PC-9 (cell line): ENCODE measurements at regions not wholly inside any gene's neighbourhood (a gene's known extent, or its start where the extent isn't known, plus 50 kb on each side); places are given as distances from the start of the nearest gene placed in this dataset.
"Not testable (repeated sequence)": the region's sequence is repeated elsewhere in the genome, so short reads cannot be mapped to it uniquely, and the experiment has no call there.

ENCODE experiments used
- BruUV-seq: library from RNA; stranded (reverse); fragments of 400-500 nt; replicated peaks from 2 replicates; lab custom pipeline; 2021; lab: Mats Ljungman, UMichigan
- CTCF ChIA-PET: fragments of 300-600 bp; sonication (Branson Sonifier 250); formaldehyde crosslinking; loops from one replicate; lab custom pipeline; 2022; ENCODE audit warnings: antibody characterized with exemption; lab: Charles Lee
- POLR2A ChIA-PET: fragments of 300-600 bp; sonication (Branson Sonifier 250); formaldehyde crosslinking; loops from one replicate; lab custom pipeline; 2022; ENCODE audit warnings: antibody characterized with exemption; ENCODE audit not compliant: unreplicated experiment; lab: Charles Lee
- DNase-seq, 2 experiments: peaks; one replicate each; pipeline versions ENCODE4 v3.0.0 to v3.0.0-alpha.2; 2015 to 2022; ENCODE audit warnings: mixed read lengths in 1 of 2
- H2AFZ ChIP-seq: fragments of 200-600 bp; sonication (generic); 2 replicates; pipeline ENCODE4 v1.8.1; 2017; ENCODE audit warnings: antibody characterized with exemption
- H3F3A ChIP-seq: fragments of 200-600 bp; sonication (generic); 2 replicates; pipeline ENCODE4 v1.8.1; 2017; ENCODE audit warnings: antibody characterized with exemption, mild to moderate bottlenecking, low read depth; ENCODE audit not compliant: insufficient read depth
- H3K27ac ChIP-seq: fragments of 200-600 bp; sonication (generic); 2 replicates; pipeline ENCODE4 v1.6.1; 2016; ENCODE audit warnings: mixed run types
- H3K27me3 ChIP-seq: fragments of 200-600 bp; sonication (generic); 2 replicates; pipeline ENCODE4 v1.6.1; 2016; ENCODE audit warnings: low read depth, mixed run types; ENCODE audit not compliant: insufficient read depth
- H3K36me3 ChIP-seq: fragments of 200-600 bp; sonication (generic); 2 replicates; pipeline ENCODE4 v1.6.1; 2016; ENCODE audit warnings: low read depth, mixed run types
- H3K4me1 ChIP-seq: fragments of 200-600 bp; sonication (generic); replicated peaks from 2 replicates; pipeline ENCODE4 v1.6.1; 2016; ENCODE audit warnings: mixed run types; ENCODE audit not compliant: insufficient read depth
- H3K4me2 ChIP-seq: fragments of 200-600 bp; sonication (generic); 2 replicates; pipeline ENCODE4 v1.6.1; 2017; ENCODE audit warnings: mixed run types
- H3K4me3 ChIP-seq: fragments of 200-600 bp; sonication (generic); 2 replicates; pipeline ENCODE4 v1.6.1; 2016; ENCODE audit warnings: mixed run types
- H3K79me2 ChIP-seq: fragments of 200-600 bp; sonication (generic); 2 replicates; pipeline ENCODE4 v1.6.1; 2017; ENCODE audit warnings: low read depth, mixed run types
- H3K9me2 ChIP-seq: fragments of 200-600 bp; sonication (generic); 2 replicates; pipeline ENCODE4 v1.8.1; 2017; ENCODE audit warnings: mild to moderate bottlenecking; ENCODE audit not compliant: insufficient read depth
- H3K9me3 ChIP-seq: fragments of 200-600 bp; sonication (generic); 2 replicates; pipeline ENCODE4 v1.8.1; 2016; ENCODE audit warnings: low read depth; ENCODE audit not compliant: insufficient read depth
- H4K20me1 ChIP-seq: fragments of 200-600 bp; sonication (generic); 2 replicates; pipeline ENCODE4 v1.8.1; 2017; ENCODE audit not compliant: insufficient read depth
- intact Hi-C: fragments of 100-400 bp; cut with micrococcal nuclease; formaldehyde crosslinking; loops from one replicate; pipeline ENCODE4 v1.10.0; 2022; ENCODE audit not compliant: unreplicated experiment

DNA sequence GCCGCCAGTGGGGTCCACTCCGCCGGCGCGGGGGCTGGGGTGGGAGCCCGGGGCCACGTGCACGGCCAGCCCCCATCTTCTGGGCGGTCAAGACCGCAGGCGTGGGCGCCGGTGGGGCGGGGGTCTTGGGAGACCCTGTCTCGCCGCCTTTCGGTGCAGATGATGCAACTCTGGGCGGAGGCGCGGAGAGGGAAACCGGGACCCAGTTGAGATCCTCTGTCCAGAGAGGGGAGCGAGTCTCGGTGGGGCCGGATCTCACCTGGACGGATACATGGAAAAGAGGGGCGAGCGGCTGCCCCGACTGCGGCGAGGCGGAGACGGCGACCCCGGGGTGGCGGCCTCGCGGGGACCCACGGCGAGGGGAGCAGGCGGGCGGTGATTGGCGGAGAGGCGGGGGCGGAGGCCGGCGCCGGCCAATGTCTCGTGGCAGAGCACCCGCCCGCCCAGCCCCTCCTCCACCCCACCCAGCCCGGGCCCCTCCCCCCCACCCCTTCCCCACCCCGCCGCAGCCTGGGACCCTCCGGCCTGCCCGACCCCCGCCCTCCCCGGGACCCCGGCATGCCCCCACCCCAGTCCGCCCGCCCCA, 4054.1 kb upstream of the TPTE start:
- H2AFZ ChIP-seq, H3K9me2 ChIP-seq, POLR2A ChIA-PET, H3K27me3 ChIP-seq, H3F3A ChIP-seq, H3K4me2 ChIP-seq, H3K36me3 ChIP-seq, intact Hi-C loops, H4K20me1 ChIP-seq, H3K27ac ChIP-seq, DNase-seq, BruUV-seq, H3K79me2 ChIP-seq, H3K4me3 ChIP-seq, H3K4me1 ChIP-seq, H3K9me3 ChIP-seq, CTCF ChIA-PET: not testable (repeated sequence)

DNA sequence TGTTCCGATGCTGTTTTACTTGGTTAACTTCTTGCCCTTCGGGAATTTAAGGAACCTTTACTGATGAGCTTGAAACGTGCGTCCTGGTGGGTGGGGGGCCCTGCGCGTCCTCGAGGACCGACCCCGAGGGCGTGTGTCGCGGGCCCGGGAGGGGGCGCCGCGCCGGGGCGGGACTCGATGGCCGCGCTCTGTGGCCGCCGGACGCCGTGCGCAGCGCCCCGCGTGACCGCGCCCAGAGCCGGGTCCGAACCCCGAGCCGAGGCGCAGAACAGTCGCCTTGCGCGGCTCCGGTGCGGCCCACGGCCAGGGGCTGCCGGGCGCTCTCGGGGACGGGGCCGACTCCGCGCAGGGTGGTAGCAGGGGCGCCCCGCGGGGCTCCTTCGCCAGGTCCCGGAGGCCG, 4053.5 kb upstream of the TPTE start:
- DNase-seq, H3K4me2 ChIP-seq, POLR2A ChIA-PET, H4K20me1 ChIP-seq, H3K36me3 ChIP-seq, H3K27me3 ChIP-seq, H3K79me2 ChIP-seq, H3K27ac ChIP-seq, intact Hi-C loops, H3K4me1 ChIP-seq, H3K4me3 ChIP-seq, H3K9me2 ChIP-seq, CTCF ChIA-PET, H2AFZ ChIP-seq, BruUV-seq, H3F3A ChIP-seq, H3K9me3 ChIP-seq: not testable (repeated sequence)

DNA sequence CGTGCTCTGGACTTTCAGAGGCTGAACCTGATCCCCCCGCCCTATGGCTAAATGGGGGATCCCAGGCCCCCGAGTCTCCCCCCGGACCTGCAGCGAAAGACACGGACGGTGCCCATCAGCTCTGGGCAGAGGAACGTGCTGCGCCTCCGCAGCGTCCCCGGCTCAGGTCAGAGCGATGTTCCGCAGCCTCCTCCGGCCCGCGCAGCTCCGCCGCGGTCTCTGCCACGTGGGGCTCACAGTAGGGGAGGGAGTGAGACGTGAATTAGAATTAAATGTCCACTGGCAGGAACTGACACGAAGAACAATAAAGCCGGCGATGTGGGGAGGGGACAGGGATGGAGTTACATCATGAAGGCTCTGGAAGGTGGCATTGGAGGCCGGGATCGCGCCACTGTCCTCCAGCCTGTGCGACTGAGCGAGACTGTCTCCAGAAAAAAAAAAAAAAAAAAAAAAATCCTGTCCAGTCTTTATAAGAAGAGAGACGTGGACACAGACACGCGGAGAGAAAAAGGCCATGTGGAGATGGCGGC, 4053.0 kb upstream of the TPTE start:
- BruUV-seq, H3K4me3 ChIP-seq, H3F3A ChIP-seq, DNase-seq, POLR2A ChIA-PET, H3K27me3 ChIP-seq, H4K20me1 ChIP-seq, H2AFZ ChIP-seq, H3K79me2 ChIP-seq, H3K27ac ChIP-seq, H3K4me2 ChIP-seq, H3K9me2 ChIP-seq, intact Hi-C loops, CTCF ChIA-PET, H3K36me3 ChIP-seq, H3K9me3 ChIP-seq, H3K4me1 ChIP-seq: not testable (repeated sequence)

DNA sequence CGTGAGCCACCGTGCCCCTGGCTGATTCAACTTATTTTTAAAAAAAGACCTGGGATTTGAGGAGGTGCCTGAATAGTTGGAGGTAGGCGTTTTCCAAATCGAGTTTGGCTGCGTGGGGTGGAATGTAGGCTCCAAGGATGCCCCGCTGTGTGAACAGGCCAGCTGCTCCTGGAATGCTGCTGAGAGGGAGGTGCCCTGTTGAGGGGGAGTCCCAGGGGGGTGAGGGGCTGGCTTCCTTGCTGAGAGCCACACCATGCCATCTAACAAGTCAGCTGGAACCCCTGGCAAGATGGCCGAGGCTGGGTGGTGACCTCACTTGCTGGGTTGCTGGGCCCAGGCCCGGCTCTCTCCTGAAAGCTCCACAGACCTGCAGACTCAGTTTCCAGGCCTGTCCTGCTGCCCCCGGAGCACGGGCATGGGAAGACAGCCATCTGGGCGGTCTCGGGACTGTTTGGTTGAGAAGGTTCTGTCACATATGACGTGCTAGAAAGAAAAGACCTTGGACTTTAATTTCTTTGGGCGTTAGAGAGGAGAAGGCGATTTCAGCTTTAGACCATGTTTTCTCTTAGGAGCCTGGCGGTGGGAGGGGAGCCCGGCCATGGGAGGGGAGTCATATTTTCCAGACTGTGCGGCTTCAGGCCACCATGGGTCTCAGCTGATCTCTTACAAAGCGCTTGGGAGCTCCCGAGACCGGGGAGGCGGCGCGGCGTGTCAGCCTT, 4047.0 kb upstream of the TPTE start:
- BruUV-seq, CTCF ChIA-PET, DNase-seq: not testable (repeated sequence)

DNA sequence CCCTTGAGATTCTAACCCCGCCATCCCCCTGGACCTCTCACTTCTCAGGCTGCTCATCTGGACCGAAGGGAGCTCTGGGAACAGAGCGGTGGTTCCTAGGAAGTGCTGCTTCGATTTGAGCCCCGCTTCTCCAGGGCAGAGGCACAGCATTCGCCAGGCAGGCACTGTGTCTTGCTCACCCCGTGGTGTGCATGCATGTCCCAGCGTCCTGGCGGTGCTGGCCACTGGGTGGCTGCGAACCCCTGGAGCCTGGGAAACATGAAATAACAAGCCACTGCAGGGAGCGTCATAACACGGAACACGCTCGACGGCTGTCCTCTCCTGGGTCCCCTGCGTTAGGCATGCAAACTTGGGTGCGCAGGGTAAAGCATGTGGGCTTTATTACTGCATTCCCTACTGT, 4040.3 kb upstream of the TPTE start:
- H3K27ac ChIP-seq, intact Hi-C loops, CTCF ChIA-PET, H3K4me2 ChIP-seq, POLR2A ChIA-PET, H3K79me2 ChIP-seq, DNase-seq, H3K4me1 ChIP-seq, H3F3A ChIP-seq, H3K27me3 ChIP-seq, H3K4me3 ChIP-seq, H3K9me2 ChIP-seq, H2AFZ ChIP-seq, H3K9me3 ChIP-seq, BruUV-seq, H3K36me3 ChIP-seq, H4K20me1 ChIP-seq: not testable (repeated sequence)

More for the DNA sequence above, 4047.0 kb upstream of the TPTE start:
- intact Hi-C loops, H3K9me2 ChIP-seq, POLR2A ChIA-PET, H3K36me3 ChIP-seq, H3K27me3 ChIP-seq, H3K4me2 ChIP-seq, H3K79me2 ChIP-seq, H3F3A ChIP-seq, H2AFZ ChIP-seq, H4K20me1 ChIP-seq, H3K4me3 ChIP-seq, H3K27ac ChIP-seq, H3K4me1 ChIP-seq, H3K9me3 ChIP-seq: not testable (repeated sequence)

DNA sequence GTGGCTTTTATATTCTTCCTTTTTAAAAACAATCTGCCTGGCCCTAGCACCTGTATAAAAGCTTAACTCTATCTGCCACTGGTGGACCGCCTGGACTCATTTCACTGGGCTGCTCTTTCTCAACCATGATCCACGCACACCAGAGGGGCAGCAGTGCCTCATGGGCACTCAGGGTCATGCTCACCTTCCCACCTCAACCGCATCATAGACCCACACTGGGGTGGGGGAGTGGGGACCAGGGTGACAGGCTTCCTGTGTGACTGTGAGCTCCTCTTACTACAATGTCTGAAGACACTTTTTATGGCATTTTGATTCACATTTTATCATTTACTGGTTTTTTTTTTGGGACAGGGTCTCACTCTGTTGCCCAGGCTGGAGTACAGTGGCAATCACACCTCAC, 4038.8 kb upstream of the TPTE start:
- H3K4me2 ChIP-seq, CTCF ChIA-PET, H3F3A ChIP-seq, H3K9me2 ChIP-seq, H3K79me2 ChIP-seq, H3K27ac ChIP-seq, intact Hi-C loops, H3K36me3 ChIP-seq, H3K9me3 ChIP-seq, BruUV-seq, H3K27me3 ChIP-seq, DNase-seq, H4K20me1 ChIP-seq, H3K4me1 ChIP-seq, H3K4me3 ChIP-seq, POLR2A ChIA-PET, H2AFZ ChIP-seq: not testable (repeated sequence)

DNA sequence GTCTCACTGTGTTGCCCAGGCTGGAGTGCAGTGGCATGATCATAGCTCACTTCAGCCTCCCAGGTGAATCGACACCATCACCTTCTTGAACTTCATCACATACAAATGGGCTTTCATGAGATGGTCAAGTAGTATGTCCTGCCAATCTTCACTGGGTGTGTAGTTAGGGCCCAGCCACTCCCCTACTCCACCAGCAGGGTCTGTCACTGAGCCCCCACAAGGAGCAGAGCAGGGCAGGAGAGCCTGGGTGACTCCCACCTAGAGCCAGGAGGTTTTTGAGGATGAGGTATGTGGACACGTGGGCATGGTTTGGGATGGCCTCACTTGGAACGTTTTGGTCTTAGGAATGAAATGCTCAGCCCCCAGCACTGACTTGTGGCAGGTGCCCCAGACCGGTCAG, 4037.7 kb upstream of the TPTE start:
- POLR2A ChIA-PET, H3K36me3 ChIP-seq, BruUV-seq, H3K79me2 ChIP-seq, H3K4me1 ChIP-seq, H3K27ac ChIP-seq, CTCF ChIA-PET, H3F3A ChIP-seq, H3K27me3 ChIP-seq, H4K20me1 ChIP-seq, H3K4me2 ChIP-seq, H3K9me2 ChIP-seq, H2AFZ ChIP-seq, DNase-seq, H3K4me3 ChIP-seq, intact Hi-C loops, H3K9me3 ChIP-seq: not testable (repeated sequence)
